Mononuclear cell (primary cell): ENCODE measurements at regions not wholly inside any gene's neighbourhood (a gene's known extent, or its start where the extent isn't known, plus 50 kb on each side); places are given as distances from the start of the nearest gene placed in this dataset.

Experiments used
- H3K27me3 ChIP-seq: 2 replicates; pipeline ENCODE4 v1.6.0; 2011; ENCODE audit warnings: low read length, control low read depth; ENCODE audit not compliant: insufficient read depth
- H3K4me1 ChIP-seq: 2 replicates; pipeline ENCODE4 v1.5.1; 2011; ENCODE audit warnings: mild to moderate bottlenecking, low read length, control low read depth; ENCODE audit not compliant: insufficient read depth
- H3K4me3 ChIP-seq: 2 replicates; pipeline ENCODE4 v1.5.1; 2011; ENCODE audit warnings: mild to moderate bottlenecking, low read length, moderate library complexity
- H3K9me3 ChIP-seq: 2 replicates; pipeline ENCODE4 v1.5.1; 2011; ENCODE audit warnings: low read depth, mild to moderate bottlenecking, control low read depth, low read length

DNA sequence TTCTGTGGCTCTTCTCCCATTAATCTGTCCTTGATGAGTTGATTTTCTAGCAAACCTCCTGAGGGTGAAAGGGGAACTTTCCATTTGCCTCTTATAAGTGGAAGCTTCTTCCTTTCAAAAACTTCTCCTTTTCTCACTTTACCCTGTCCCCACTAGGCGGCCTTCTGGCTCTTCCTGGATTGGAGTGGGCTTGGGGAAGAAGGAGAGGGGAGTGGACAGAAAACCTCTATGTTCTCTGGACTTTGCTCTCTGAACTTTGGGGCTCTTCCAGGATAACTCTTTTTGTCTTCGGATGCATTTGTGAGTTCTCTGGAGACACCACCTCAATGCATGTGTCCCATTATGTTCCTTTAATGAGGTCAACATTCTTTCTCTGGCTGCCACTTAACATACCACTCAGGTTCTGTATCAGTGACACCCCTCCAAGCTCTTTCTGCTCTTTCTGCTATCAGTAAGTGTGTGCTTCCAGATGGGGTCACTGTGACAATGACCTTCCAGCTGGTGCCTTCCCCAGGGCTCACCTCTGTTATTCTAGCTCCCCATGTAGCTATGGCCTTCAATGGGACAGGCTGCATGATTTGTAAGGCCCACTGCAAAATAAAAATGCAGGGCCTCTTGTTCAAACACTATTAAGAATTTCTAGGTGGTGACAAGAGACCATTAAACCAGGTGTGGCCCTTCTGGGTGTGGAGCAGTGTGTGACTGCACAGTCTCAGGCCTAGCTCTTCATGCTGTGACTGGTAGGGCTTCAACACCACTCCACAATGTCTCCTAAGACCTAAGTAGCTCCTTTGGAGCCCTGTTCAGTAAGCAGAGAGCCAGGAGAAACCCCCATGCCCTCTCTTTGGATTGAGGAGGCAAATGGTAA is 389.2 kb downstream of the EFNB2 start:
- H3K4me3 ChIP-seq: no peak overlapping the region
- no peaks in the 10 kb centered on the region for H3K27me3 ChIP-seq
- no peaks in the 10 kb centered on the region for H3K4me1 ChIP-seq
- no peaks in the 10 kb centered on the region for H3K9me3 ChIP-seq

DNA sequence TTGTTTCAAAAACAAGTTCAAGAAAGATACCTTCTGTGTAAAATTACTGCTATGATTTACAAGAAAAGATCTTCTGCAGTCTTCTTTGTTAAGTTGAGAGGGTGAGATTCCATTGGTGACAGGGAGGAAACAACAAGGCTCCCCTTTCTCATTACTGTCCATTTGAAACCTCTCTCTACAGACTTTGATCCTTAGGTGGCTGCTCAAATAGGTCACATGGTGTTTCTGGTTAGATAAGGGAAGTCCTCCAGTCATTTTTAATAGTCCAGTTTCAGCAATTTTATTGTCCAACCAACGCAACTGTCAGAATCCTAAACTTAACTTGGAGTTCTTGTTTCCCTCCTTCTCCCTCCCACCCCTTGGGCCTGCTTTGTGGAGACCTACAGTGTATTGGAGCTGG is 390.4 kb downstream of the EFNB2 start:
- Histone ChIP-seq H3K4me3 (no peak overlapping the region), H3K9me3 (no peaks in the 10 kb centered on the region), H3K4me1 (no peaks in the 10 kb centered on the region), H3K27me3 (no peaks in the 10 kb centered on the region)

DNA sequence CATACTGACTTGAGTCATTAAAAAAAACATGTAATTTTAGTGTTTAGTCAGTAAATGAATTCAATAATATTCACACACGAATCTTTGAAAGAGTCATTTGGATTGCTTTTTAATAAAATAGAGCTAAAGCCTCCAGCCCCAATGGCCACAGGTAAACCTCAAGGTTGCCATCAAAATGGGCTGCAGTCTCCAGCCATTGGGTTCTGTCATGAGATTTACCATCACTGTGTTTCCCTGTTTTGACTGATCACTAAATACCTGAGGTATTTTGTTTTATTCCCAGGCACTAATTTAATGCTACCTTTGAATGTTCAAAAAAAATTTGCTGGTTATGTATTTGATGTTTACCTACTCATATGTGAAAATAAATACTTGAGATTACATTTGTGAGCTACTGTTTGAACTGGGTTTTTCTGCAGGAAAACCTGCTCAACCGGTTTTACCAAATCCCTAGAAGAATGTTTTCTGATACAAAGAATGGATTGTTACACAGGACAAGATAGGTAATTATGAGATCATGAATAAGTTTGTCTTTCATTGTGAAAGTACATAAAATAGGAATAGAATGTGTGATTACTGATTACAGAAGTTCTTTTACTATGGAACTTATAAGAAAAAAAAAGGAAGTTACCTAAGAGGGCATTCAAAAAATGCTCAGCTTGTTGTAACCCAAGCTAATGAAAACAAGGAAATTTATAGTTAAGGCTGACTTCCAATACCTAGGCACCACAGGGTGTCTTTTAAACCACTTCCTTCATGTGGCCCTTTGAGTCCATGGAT is 391.3 kb downstream of the EFNB2 start:
- Histone ChIP-seq H3K4me3 (no peak overlapping the region), H3K27me3 (no peaks in the 10 kb centered on the region), H3K9me3 (no peaks in the 10 kb centered on the region), H3K4me1 (no peaks in the 10 kb centered on the region)

DNA sequence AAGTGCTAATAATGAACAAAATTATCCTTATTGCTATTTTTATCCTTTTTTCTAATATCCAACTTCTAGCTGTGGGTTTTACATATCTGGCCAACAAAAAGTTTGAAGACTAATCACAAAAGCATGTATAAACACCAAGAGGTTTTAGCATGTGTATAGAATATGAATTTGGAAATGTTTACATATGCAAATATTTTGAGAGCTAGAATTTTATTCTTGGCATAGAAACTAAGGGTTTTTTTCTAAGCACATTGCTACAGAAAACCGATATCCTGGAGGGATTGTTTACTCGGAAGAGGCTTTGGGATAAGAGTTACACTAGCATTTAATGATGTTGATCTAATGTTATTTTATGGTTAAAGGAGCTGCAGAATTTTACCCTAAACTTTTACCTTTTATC is 392.1 kb downstream of the EFNB2 start:
- no peaks in the 10 kb centered on the region for H3K4me1 ChIP-seq
- H3K9me3 ChIP-seq: no peaks in the 10 kb centered on the region
- H3K4me3 ChIP-seq: no peak overlapping the region
- H3K27me3 ChIP-seq: no peaks in the 10 kb centered on the region

DNA sequence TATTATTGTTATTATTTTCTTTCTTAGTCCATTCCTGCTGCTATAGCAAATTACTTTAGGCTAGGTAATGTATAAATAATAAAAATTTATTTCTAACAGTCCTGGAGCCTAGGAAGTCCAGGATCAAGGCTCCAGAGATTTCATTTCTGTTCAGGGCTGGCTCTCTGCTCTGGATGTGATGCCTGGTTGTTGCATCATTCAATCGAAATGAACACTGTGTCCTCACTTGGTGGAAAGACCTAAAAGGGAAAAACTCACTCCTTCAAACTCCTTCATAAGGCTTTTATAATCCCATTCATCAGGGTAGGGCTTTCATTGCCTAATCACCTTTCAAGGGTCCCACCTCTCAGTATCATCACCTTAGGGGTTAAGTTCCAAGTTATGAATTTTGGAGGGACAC is 395.0 kb downstream of the EFNB2 start:
- H3K4me1 ChIP-seq: no peaks in the 10 kb centered on the region
- H3K4me3 ChIP-seq: no peak overlapping the region
- H3K27me3 ChIP-seq: no peaks in the 10 kb centered on the region
- H3K9me3 ChIP-seq: no peaks in the 10 kb centered on the region

DNA sequence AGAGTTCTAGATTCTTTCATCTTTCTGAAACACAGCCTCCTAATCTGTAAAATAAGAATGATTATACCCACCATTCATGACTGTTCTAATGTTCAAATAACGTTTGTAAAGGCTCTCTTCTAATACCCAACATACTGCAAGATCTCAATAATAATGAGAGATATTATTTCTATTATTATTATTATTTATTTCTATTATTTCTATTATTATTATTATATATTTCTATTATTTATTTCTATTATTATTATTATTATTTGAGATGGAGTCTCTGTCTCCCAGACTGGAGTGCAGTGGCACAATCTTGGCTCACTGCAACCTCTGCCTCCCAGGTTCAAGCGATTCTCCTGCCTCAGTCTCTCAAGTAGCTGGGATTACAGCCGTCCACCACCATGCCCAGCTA is 395.5 kb downstream of the EFNB2 start:
- no peaks in the 10 kb centered on the region for H3K27me3 ChIP-seq
- no peaks in the 10 kb centered on the region for H3K4me1 ChIP-seq
- H3K4me3 ChIP-seq: no peak overlapping the region
- no peaks in the 10 kb centered on the region for H3K9me3 ChIP-seq

DNA sequence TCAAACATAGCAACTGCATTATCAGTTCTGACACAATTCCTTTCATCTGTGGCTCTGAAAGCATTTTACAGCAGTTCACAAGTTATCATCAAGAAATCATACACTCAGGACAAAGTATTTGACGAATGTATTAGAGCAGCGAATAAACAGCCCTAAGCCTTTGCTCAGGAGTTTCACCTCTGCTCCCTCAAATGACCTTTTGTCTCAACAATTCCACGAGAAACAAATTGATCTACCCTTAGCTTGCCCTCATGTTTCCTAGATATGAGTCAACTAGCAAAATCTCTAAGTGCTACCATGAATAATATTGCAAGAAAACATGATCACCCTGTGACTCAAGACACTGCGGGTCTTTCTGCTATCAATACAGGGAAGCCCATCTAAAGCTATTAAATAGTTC is 396.1 kb downstream of the EFNB2 start:
- Histone ChIP-seq H3K4me3 (no peak overlapping the region), H3K27me3 (no peaks in the 10 kb centered on the region), H3K4me1 (no peaks in the 10 kb centered on the region), H3K9me3 (no peaks in the 10 kb centered on the region)

DNA sequence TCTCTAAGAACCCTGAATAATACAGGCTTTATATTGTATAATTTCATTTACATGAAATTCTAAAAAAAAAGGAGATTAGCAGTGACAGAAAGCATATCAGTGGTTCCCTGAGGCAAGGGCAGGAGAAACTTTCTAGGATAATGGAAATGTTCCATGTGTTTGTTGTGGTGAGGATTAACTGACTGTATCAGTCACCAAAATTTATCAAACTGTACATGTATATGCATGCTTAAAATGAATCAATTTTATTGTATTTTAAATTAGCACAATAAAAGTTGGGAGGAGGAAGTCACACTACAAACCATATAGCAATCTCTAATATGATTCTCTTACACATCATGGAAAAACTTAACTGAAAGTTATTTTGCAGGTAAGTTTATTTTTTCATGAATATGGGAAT is 396.8 kb downstream of the EFNB2 start:
- Histone ChIP-seq H3K9me3 (no peaks in the 10 kb centered on the region), H3K4me3 (no peak overlapping the region), H3K27me3 (no peaks in the 10 kb centered on the region), H3K4me1 (no peaks in the 10 kb centered on the region)

DNA sequence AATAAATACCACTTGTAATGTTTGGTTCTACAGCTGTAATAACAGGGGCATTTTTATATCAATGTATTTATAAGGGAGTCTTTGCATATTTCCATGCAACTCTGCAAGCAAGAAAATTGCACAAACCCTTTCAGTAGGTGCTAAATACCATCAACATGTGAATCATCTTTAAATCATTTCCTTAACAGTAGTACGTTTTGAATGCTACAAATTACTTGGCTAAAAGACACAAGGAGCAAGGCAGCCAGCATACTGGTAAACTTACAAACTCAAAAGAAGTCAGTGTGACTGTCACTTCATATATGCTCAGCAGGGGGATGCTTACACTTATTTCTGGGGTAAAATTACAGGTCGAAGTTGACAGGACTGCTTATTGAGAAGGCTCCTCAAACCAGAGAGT is 402.4 kb downstream of the EFNB2 start:
- H3K4me3 ChIP-seq: no peak overlapping the region
- H3K4me1 ChIP-seq: no peaks in the 10 kb centered on the region
- H3K9me3 ChIP-seq: no peaks in the 10 kb centered on the region
- no peaks in the 10 kb centered on the region for H3K27me3 ChIP-seq

DNA sequence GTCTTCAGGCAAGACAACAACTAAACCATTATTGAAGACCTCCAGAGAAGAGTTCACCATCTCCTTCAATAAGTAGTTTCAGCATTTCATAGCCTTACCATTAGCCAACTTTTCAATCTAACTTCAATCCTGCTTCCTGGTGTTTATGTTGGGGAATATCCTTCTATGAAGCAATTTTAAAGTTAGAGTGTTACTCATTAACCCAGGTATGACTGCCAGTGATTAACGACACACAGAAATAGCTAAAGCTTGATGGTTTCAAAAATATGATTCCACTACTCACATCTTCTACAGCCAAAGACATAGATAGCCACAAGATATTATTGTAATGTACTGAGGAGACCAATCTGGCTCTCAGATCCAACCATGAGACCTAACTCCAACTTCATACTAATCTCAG is 403.2 kb downstream of the EFNB2 start:
- no peaks in the 10 kb centered on the region for H3K4me1 ChIP-seq
- no peaks in the 10 kb centered on the region for H3K27me3 ChIP-seq
- no peaks in the 10 kb centered on the region for H3K9me3 ChIP-seq
- H3K4me3 ChIP-seq: no peak overlapping the region

DNA sequence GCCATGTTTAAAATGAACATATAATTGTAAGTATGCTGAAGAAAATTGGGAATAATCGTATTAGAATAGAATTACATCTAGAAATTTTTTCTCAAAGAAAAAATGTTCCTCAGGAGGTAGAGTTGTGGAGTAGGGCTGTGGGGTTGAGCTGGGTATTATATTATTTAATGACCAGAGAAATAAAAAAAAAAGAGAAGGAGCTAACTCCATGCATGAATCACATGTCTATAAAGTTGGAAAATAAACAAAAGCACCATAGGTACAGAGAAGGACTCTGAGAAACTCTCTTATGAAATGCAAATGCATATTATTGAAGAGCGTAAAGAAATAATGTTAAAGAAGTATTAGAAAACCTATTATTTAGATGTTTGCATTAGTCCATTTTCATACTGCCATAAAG is 405.5 kb downstream of the EFNB2 start:
- Histone ChIP-seq H3K4me3 (no peak overlapping the region), H3K27me3 (no peaks in the 10 kb centered on the region), H3K9me3 (no peaks in the 10 kb centered on the region), H3K4me1 (no peaks in the 10 kb centered on the region)

DNA sequence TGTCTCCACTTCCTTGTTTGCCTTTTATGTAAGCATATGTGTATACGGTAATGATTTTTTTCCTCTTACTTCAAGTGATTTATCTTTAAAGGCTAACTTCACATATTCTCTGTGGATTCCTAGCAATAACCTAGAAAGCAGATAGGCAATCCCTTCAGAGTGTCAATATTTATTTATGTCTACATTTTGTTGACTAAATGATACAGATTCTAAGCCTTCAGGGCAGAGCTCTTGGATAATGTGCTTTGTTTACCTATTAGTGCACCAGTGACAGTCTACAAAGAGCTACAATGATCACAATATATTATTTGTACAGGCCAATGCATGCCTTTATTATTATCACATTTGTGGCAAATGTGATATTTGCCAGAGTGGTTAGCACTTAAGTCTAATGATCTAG is 406.2 kb downstream of the EFNB2 start:
- H3K9me3 ChIP-seq: no peaks in the 10 kb centered on the region
- H3K4me1 ChIP-seq: no peaks in the 10 kb centered on the region
- H3K27me3 ChIP-seq: no peaks in the 10 kb centered on the region
- no peak overlapping the region for H3K4me3 ChIP-seq

DNA sequence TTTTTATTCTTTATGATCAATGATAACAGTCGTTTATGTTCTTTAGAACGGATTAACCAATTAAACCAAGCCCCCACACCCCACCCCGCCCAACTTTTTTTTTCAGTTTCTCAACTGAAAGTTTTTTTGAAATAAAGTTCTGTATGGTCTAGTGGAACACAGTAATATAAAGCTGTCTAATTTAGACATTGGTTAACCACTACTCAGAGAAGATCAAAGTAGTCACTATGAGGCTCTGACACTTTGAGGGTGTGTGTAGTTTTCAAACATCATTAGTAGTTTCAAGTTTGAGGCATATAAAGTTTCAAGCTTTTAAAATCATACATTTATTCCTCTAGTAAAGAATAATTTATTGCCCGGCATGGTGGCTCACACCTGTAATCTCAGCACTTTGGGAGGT is 413.2 kb downstream of the EFNB2 start:
- no peaks in the 10 kb centered on the region for H3K9me3 ChIP-seq

DNA sequence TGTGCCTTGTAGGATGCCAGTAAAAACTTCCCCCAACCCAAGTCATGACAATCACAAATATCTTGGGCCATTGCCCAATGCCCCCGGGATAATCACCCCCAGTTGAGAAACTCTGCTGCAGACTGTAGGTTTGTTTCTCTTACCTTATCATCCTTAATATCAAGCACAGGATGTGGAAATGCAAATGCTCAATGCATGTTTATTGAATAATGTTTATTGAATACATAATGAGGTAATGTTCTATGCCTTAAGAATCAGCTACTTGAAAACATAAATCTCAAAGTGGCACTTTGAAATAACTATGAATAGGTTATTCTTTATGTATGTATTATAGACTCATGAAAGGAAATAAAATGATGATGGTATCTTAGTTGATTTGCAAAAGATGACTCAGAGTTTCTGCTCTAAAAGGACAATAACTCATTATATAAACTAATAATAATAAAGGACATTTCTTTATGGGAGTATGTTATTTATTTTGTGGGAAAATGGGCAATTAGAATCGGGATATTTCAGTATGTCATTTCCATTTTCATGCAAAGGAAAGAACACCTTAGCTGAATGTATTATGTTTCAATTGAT is 414.2 kb downstream of the EFNB2 start:
- Histone ChIP-seq H3K27me3 (no peaks in the 10 kb centered on the region), H3K4me1 (no peaks in the 10 kb centered on the region), H3K9me3 (no peaks in the 10 kb centered on the region), H3K4me3 (no peak overlapping the region)

More for the DNA sequence above, 413.2 kb downstream of the EFNB2 start:
- Histone ChIP-seq H3K27me3 (no peaks in the 10 kb centered on the region), H3K4me3 (no peak overlapping the region), H3K4me1 (no peaks in the 10 kb centered on the region)

DNA sequence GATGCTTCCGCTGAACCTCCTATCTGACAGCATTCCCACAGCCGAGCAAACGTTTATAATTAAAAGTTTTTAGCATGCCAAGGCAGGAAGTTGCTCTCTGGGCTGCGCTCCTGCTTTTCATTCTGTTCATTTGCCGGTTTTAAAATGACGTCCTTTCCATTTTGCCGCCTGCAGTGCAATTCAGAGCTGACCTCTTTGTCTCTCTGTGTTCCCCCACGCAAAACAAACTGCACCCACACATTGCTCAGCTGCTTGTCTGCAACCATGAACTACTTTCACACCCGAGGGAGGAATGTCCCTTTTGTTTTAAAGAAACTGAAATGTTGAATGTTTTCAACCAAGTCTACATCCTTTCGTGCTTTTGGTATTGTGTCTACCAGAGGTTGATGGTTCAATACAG is 416.5 kb downstream of the EFNB2 start:
- H3K27me3 ChIP-seq: no peaks in the 10 kb centered on the region

More for the DNA sequence above, 416.5 kb downstream of the EFNB2 start:
- Histone ChIP-seq H3K4me1 (no peaks in the 10 kb centered on the region), H3K4me3 (no peak overlapping the region), H3K9me3 (no peaks in the 10 kb centered on the region)
